Smooth muscle cell (in vitro differentiated cells): ENCODE measurements at regions not wholly inside any gene's neighbourhood (a gene's known extent, or its start where the extent isn't known, plus 50 kb on each side); places are given as distances from the start of the nearest gene placed in this dataset.

Experiments
- DNase-seq: peaks from one replicate; lab custom pipeline; 2025; ENCODE audit not compliant: unreplicated experiment; lab: John Stamatoyannopoulos, UW
- H2AFZ ChIP-seq: fragments of 200-600 bp; sonication (generic); 2 replicates; pipeline ENCODE4 v1.6.0; 2016; ENCODE audit warnings: antibody characterized with exemption, low read depth, mild to moderate bottlenecking
- H3F3A ChIP-seq: fragments of 200-600 bp; sonication (generic); 2 replicates; pipeline ENCODE4 v1.6.0; 2017; ENCODE audit warnings: antibody characterized with exemption, low read depth
- H3K27ac ChIP-seq: fragments of 200-600 bp; sonication (generic); 2 replicates; pipeline ENCODE4 v1.5.1; 2016; ENCODE audit warnings: low read depth, mild to moderate bottlenecking
- H3K27me3 ChIP-seq: fragments of 200-600 bp; sonication (generic); 2 replicates; pipeline ENCODE4 v1.6.1; 2016; ENCODE audit warnings: low read depth, mild to moderate bottlenecking
- H3K36me3 ChIP-seq: fragments of 200-600 bp; sonication (generic); 2 replicates; pipeline ENCODE4 v1.5.1; 2016; ENCODE audit warnings: low read depth
- H3K4me1 ChIP-seq: fragments of 200-600 bp; sonication (generic); 2 replicates; pipeline ENCODE4 v1.5.1; 2016; ENCODE audit warnings: low read depth
- H3K4me2 ChIP-seq: fragments of 200-600 bp; sonication (generic); 2 replicates; pipeline ENCODE4 v1.6.0; 2016; ENCODE audit warnings: mild to moderate bottlenecking
- H3K4me3 ChIP-seq: fragments of 200-600 bp; sonication (generic); 2 replicates; pipeline ENCODE4 v1.5.1; 2016; ENCODE audit warnings: mild to moderate bottlenecking
- H3K79me2 ChIP-seq: fragments of 200-600 bp; sonication (generic); 2 replicates; pipeline ENCODE4 v1.6.0; 2016; ENCODE audit warnings: low read depth, mild to moderate bottlenecking
- H3K9ac ChIP-seq: fragments of 200-600 bp; sonication (generic); 2 replicates; pipeline ENCODE4 v1.6.0; 2016; ENCODE audit warnings: low read depth
- H3K9me3 ChIP-seq: fragments of 200-600 bp; sonication (generic); replicated peaks from 2 replicates; pipeline ENCODE4 v1.5.1; 2016; ENCODE audit warnings: low read depth
- H4K20me1 ChIP-seq: fragments of 200-600 bp; sonication (generic); 2 replicates; pipeline ENCODE4 v1.6.0; 2016; ENCODE audit warnings: low read depth
- WGBS: methylation state at CpG from one replicate; pipeline ENCODE4 v1.1.7; 2016; ENCODE audit warnings: low lambda C conversion rate; 5-methylcytosine and 5-hydroxymethylcytosine counted together
- TF ChIP-seq, protein P1 (sequence below): fragments of 200-600 bp; sonication (generic); IDR thresholded peaks from 2 replicates; pipeline ENCODE4 v1.5.1; 2017; ENCODE audit warnings: borderline replicate concordance, mild to moderate bottlenecking, antibody characterized with exemption; ENCODE audit not compliant: insufficient read depth, poor library complexity, severe bottlenecking

DNA sequence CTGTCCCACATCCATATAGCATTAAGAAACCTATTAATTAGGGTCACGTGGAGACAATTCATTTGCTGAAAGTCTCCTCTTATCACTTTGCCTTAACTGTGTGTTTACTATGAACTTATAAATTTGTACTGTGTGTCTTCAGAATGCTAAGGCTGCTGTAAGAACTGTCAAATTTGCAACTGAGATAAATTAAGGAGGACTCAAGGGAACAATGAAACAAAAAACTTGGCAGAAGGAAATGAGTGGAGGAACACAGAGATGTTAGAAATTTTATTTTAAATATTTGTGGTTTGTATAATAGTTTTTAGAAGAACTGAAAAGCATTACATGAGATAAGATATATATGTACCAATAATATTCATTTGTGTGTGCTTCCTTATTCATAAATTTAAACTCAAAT is 1005.3 kb upstream of the SORCS1 start:
- no peaks in the 10 kb centered on the region for H4K20me1 ChIP-seq
- H3K36me3 ChIP-seq = no peaks in the 10 kb centered on the region
- H3K4me1 ChIP-seq = no peaks in the 10 kb centered on the region
- H3K4me3 ChIP-seq = no peak overlapping the region
- H3F3A ChIP-seq = no peaks in the 10 kb centered on the region
- H3K27ac ChIP-seq = no peak overlapping the region
- no peaks in the 10 kb centered on the region for H3K9me3 ChIP-seq
- DNase-seq = no peak
- H3K4me2 ChIP-seq = no peak overlapping the region
- H3K9ac ChIP-seq = no peak overlapping the region
- no peak overlapping the region for H2AFZ ChIP-seq
- no peaks in the 10 kb centered on the region for H3K27me3 ChIP-seq
- WGBS = 73% methylated on average over 1 of the region's 1 CpG
- H3K79me2 ChIP-seq = no peaks in the 10 kb centered on the region
- TF ChIP-seq, protein P1, sequence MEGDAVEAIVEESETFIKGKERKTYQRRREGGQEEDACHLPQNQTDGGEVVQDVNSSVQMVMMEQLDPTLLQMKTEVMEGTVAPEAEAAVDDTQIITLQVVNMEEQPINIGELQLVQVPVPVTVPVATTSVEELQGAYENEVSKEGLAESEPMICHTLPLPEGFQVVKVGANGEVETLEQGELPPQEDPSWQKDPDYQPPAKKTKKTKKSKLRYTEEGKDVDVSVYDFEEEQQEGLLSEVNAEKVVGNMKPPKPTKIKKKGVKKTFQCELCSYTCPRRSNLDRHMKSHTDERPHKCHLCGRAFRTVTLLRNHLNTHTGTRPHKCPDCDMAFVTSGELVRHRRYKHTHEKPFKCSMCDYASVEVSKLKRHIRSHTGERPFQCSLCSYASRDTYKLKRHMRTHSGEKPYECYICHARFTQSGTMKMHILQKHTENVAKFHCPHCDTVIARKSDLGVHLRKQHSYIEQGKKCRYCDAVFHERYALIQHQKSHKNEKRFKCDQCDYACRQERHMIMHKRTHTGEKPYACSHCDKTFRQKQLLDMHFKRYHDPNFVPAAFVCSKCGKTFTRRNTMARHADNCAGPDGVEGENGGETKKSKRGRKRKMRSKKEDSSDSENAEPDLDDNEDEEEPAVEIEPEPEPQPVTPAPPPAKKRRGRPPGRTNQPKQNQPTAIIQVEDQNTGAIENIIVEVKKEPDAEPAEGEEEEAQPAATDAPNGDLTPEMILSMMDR = no peak

DNA sequence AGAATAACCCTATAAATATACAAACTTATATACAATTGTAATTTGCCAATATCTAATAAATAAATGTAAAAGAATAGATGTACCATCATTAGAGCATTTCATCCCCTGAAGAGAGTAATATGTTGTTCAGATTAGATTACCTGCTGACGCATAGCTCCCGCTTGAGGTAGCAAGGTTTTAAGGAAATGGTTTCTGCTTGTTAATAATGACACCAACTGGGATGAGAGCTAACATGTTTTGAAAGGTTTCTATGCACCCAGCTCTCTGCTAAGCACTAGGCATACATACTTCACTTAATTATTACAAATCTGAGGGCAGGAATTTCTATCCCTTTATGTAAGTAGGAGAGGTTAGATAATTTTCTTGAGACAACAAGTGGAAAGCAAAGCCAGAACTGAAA is 1003.3 kb upstream of the SORCS1 start:
- TF ChIP-seq, protein P1 = no peak
- H3K9me3 ChIP-seq = no peaks in the 10 kb centered on the region
- no peaks in the 10 kb centered on the region for H3F3A ChIP-seq
- DNase-seq = no peak
- 92% methylated on average over 2 of the region's 2 CpGs for WGBS
- H2AFZ ChIP-seq = no peak overlapping the region
- H3K36me3 ChIP-seq = no peaks in the 10 kb centered on the region
- H3K27me3 ChIP-seq = no peaks in the 10 kb centered on the region
- no peak overlapping the region for H3K27ac ChIP-seq
- no peak overlapping the region for H3K4me2 ChIP-seq
- H3K4me1 ChIP-seq = no peaks in the 10 kb centered on the region
- no peaks in the 10 kb centered on the region for H4K20me1 ChIP-seq
- no peak overlapping the region for H3K9ac ChIP-seq
- no peak overlapping the region for H3K4me3 ChIP-seq
- H3K79me2 ChIP-seq = no peaks in the 10 kb centered on the region

DNA sequence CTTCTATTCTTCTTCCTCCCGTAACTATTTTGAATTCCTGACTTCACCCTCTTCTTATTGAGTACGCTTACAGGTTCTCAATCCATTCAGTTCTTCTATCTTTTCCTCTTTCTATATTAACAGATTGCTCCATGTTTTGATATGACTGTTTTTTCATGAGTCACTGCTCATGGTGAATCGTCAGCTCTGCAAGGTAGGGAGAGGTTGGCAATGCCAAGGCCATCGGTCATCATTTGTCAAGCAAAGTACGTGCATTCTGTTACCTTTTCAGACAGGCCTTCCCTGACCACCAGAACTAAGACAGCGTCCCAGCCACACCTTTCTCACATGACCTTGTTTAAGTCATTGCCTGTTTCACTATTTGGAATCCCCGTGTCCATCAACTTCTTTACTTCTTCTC is 1001.9 kb upstream of the SORCS1 start:
- Histone ChIP-seq H3K36me3 (no peaks in the 10 kb centered on the region), H4K20me1 (no peaks in the 10 kb centered on the region), H3K27ac (no peak overlapping the region), H3K9ac (no peak overlapping the region), H3K4me2 (no peak overlapping the region), H3K4me3 (no peak overlapping the region), H3K27me3 (no peaks in the 10 kb centered on the region), H3K4me1 (no peaks in the 10 kb centered on the region), H3K9me3 (no peaks in the 10 kb centered on the region), H3F3A (no peaks in the 10 kb centered on the region), H2AFZ (no peak overlapping the region), H3K79me2 (no peaks in the 10 kb centered on the region)
- TF ChIP-seq, protein P1 = no peak
- no peak for DNase-seq
- 92% methylated on average over 7 of the region's 7 CpGs for WGBS

DNA sequence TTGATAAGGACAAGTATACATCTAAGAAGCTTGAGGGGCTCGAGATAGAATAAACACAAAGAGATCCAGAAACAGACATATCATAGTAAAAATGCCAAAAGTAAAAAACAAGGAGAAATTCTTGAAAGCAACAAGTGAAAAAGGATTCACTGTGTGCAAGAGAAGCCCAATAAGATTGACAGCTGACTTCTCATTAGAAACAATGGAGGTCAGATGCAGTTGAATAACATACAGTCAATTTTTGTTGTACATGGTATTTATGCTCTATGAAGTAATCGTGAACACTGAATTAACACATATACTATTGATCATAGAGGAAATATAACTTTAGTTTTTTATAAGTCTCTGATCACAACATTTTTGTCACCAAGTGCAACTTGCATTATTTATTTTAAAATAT is 982.8 kb upstream of the SORCS1 start:
- H3K4me2 ChIP-seq = no peak overlapping the region
- H2AFZ ChIP-seq = no peak overlapping the region
- 82% methylated on average over 2 of the region's 2 CpGs for WGBS
- DNase-seq = no peak
- no peaks in the 10 kb centered on the region for H4K20me1 ChIP-seq
- no peak overlapping the region for H3K4me3 ChIP-seq
- H3K36me3 ChIP-seq = no peaks in the 10 kb centered on the region
- H3K27me3 ChIP-seq = no peaks in the 10 kb centered on the region
- H3K79me2 ChIP-seq = no peaks in the 10 kb centered on the region
- TF ChIP-seq, protein P1 = no peak
- H3K9me3 ChIP-seq = peaks cover 8% of the 10 kb centered on the region
- H3F3A ChIP-seq = no peaks in the 10 kb centered on the region
- no peak overlapping the region for H3K9ac ChIP-seq
- no peaks in the 10 kb centered on the region for H3K4me1 ChIP-seq
- H3K27ac ChIP-seq = no peak overlapping the region
